ENCODE measurements at regions not wholly inside any gene's neighbourhood (a gene's known extent, or its start where the extent isn't known, plus 50 kb on each side); places are given as distances from the start of the nearest gene placed in this dataset.
"Not testable (repeated sequence)": the region's sequence is repeated elsewhere in the genome, so short reads cannot be mapped to it uniquely, and the experiment has no call there.

DNA sequence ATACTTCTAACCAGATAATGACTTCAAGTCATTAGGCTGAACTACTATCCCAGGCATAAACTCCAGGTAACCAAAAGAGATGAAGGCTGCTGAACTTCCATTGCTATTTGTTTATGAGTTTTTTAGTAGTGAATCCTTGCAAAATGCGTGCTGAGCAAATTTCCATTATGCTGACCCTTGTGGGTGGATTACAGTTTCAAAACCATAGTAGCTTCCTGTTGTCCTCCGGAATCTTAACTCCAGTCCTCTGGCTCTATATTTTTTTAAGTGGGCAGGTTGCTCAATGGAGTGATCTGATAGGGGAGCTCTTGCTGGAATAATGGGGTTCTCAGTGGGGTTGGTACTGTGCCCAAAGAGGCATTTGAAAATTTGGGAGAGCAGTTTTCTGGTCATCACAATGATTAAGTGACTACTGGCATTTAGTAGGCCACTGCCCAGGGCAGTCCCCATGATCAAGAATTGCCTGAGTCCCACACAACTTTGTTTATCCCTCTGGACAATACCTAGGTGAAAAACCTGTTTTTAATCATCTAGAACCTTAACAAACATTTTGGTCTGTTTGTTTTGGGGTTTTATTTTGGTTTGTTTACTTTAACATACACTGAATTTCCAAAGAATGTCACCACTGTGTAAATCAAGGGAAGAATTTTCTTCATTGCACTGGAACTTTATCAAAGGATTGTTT is 302.3 kb upstream of the GATB start:
- TF ChIP-seq, protein P1, sequence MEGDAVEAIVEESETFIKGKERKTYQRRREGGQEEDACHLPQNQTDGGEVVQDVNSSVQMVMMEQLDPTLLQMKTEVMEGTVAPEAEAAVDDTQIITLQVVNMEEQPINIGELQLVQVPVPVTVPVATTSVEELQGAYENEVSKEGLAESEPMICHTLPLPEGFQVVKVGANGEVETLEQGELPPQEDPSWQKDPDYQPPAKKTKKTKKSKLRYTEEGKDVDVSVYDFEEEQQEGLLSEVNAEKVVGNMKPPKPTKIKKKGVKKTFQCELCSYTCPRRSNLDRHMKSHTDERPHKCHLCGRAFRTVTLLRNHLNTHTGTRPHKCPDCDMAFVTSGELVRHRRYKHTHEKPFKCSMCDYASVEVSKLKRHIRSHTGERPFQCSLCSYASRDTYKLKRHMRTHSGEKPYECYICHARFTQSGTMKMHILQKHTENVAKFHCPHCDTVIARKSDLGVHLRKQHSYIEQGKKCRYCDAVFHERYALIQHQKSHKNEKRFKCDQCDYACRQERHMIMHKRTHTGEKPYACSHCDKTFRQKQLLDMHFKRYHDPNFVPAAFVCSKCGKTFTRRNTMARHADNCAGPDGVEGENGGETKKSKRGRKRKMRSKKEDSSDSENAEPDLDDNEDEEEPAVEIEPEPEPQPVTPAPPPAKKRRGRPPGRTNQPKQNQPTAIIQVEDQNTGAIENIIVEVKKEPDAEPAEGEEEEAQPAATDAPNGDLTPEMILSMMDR (IDR thresholded peaks at IDR 0.05; ENCODE audit: insufficient read depth, low read depth, low read length, missing control alignments) = no peak
- no peak for DNase-seq (ENCODE audit: low read depth)
- no peak overlapping the region for H3K4me3 ChIP-seq (ENCODE audit: low read length)

DNA sequence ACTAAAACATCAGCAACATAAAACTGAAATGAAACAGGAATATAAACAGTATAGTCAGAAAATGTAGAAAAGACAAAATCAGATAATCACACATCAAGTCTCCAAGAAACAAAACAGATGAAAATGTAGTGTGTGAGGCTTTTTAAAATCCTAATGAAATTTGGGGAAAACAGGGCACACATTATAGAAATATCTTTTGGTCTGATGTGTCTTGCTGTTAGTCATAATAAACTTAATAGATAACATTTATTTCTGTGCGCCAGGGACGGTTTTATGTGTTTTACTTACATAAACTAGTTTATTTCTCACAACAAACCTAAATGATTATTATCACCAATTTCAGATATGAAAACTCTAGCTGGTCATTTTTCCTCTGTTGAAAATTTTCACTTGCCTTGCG is 293.9 kb upstream of the GATB start:
- TF ChIP-seq, protein P1 (IDR thresholded peaks at IDR 0.05; ENCODE audit: insufficient read depth, low read depth, low read length, missing control alignments) = no peak
- no peak for DNase-seq (ENCODE audit: low read depth)
- H3K4me3 ChIP-seq (ENCODE audit: low read length) = no peak overlapping the region

DNA sequence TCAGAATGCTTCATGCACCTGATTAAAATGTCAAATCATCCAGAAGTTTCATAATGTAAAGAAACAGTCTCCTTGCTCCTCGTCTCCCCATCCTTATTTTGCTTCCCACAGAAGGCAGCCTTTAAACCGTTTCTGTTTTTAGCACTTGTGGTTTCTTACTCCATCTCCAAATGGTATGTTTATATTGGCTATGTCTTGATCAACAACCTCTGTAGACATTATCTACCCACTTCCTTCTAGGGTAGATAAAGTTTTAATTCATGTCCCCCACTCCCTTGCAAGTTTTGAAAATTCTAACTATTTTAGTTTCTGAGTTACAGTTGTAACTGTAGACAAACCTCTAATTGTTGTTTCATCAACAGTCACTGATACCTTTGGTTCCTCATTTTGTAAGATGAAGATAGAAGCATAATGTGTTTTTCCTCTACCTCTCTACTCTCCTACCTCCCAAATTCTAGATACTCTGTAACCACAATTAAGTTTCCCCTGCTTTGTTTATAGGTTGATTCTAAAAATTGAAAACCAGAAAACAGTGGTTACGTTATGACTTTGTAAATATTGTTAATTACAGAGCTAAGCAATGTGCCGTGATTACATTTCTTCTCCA is 291.7 kb upstream of the GATB start:
- no peak overlapping the region for H3K4me3 ChIP-seq (ENCODE audit: low read length)
- TF ChIP-seq, protein P1 (IDR thresholded peaks at IDR 0.05; ENCODE audit: insufficient read depth, low read depth, low read length, missing control alignments) = no peak
- DNase-seq (ENCODE audit: low read depth) = no peak

DNA sequence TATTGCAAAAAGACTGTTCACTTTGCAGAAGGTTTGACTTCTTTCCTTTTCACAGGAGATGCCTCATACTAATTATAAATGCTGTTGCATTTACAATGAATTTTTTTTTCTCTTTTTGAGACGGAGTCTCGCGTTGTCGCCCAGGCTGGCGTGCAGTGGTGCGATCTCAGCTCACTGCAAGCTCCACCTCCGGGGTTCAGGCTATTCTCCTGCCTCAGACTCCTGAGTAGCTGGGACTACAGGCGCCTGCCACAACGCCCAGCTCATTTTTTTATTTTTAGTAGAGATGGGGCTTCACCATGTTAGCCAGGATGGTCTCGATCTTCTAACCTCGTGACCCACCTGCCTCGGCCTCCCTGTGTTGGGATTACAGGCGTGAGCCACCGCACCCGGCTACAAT is 290.5 kb upstream of the GATB start:
- DNase-seq (ENCODE audit: low read depth) = not testable (repeated sequence)

DNA sequence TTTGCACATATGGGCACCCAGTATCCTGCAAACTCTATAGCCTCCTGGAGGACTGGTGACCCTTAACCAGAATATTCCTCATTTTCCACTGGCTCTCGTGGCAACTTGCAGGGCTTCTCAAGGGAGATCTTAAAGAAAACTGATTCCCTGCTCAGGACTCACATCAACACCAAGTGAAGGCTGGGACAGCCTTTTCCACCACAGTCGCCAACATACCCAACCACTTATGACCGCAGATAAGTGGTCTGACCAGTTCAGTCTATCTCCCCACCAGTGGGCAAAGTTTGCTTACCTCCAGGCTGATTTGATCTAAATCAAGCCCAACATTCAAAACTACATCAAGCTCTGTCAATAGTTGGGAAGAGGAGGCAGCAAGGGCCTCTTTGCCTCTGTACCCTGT is 289.3 kb upstream of the GATB start:
- TF ChIP-seq, protein P1 (IDR thresholded peaks at IDR 0.05; ENCODE audit: insufficient read depth, low read depth, low read length, missing control alignments) = no peak
- no peak for DNase-seq (ENCODE audit: low read depth)
- no peak overlapping the region for H3K4me3 ChIP-seq (ENCODE audit: low read length)

More for the DNA sequence above, 290.5 kb upstream of the GATB start:
- not testable (repeated sequence) for H3K4me3 ChIP-seq (ENCODE audit: low read length)

DNA sequence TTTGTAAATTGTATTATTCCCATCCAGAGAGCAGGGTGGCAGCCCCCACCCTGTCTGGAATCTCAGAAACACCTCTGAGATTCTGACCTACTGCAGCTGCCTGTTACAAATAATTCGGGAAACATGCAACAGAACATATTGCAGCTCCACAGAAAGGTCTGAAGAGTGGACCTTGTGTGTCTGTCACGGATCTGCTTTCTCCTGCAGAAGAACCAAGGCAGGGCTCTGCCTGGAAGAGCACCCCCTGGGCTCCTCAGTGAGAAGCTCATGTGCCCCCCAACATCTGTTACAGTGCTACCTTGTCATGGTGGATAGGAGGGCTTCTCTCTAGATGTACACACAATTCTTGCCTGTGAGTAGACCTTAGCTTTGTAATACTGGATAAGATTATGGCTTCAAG is 286.6 kb upstream of the GATB start:
- TF ChIP-seq, protein P1 (IDR thresholded peaks at IDR 0.05; ENCODE audit: insufficient read depth, low read depth, low read length, missing control alignments) = no peak
- no peak for DNase-seq (ENCODE audit: low read depth)
- no peak overlapping the region for H3K4me3 ChIP-seq (ENCODE audit: low read length)

DNA sequence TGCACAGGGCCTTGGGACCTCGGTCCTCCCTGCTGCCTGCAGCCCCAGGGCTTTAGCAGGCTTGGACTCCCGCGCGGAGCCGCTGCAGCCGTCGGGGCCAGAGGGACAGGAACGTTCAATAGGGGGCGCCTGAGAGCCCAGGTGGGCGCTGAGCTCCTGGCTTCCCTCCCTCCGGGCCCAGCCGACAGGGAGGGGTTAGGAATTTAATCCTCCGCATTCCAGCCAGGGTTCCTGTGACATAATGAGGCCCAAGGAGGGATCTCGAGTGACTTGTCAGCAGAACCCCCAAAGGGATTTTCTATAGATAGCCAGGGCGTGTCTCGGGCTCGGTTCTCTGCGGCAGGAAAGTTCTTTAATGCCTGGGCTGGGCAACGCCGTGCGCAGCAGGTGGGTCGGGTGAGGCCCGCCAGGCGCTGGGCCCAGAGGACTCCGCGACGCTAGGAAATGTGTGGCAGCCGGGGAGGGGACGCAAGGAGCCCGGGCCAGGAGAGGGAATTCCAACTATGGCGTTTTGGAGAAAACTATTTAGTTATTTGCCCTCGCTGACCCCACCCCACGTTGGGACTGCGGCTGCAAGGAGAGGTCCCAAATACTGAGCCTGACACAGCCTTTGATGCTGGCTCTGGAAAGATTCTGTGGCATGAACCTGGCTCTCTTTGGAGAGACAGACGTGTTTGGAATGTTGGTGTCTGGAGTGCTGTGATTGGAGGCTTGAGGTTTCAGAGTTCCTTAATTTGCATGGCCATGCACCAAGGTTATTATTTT is 285.2 kb upstream of the GATB start:
- TF ChIP-seq, protein P1 (IDR thresholded peaks at IDR 0.05; ENCODE audit: insufficient read depth, low read depth, low read length, missing control alignments) = peak; percentile 48
- H3K4me3 ChIP-seq (ENCODE audit: low read length) = no peak overlapping the region
- peak; percentile 65 for DNase-seq (ENCODE audit: low read depth)

Data from epithelial cell of esophagus (primary cell).